ENCODE measurements at regions not wholly inside any gene's neighbourhood (a gene's known extent, or its start where the extent isn't known, plus 50 kb on each side); places are given as distances from the start of the nearest gene placed in this dataset.

DNA sequence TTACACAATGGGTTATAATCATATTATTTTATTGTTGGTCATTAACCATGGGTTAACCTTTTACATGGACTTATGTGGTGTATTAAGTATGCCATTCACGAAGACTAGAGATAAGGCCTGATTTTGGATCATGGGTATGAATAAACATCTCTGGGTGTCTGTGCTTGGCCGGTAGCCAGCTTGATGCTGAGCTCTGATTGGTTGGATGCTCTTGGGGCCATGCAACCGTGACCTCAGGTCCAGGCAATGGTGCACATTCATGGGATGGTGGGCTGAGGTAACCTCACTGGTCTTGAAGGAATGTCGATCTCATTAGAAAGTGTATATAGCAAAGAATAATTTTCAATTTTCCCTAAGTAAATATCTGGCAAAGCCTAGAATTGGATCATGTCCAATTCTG lies 158.2 kb upstream of the IL12B start:
- TF ChIP-seq, protein P1, sequence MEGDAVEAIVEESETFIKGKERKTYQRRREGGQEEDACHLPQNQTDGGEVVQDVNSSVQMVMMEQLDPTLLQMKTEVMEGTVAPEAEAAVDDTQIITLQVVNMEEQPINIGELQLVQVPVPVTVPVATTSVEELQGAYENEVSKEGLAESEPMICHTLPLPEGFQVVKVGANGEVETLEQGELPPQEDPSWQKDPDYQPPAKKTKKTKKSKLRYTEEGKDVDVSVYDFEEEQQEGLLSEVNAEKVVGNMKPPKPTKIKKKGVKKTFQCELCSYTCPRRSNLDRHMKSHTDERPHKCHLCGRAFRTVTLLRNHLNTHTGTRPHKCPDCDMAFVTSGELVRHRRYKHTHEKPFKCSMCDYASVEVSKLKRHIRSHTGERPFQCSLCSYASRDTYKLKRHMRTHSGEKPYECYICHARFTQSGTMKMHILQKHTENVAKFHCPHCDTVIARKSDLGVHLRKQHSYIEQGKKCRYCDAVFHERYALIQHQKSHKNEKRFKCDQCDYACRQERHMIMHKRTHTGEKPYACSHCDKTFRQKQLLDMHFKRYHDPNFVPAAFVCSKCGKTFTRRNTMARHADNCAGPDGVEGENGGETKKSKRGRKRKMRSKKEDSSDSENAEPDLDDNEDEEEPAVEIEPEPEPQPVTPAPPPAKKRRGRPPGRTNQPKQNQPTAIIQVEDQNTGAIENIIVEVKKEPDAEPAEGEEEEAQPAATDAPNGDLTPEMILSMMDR (IDR thresholded peaks at IDR 0.05; ENCODE audit: poor library complexity) = no peak
- TF ChIP-seq EZH2 (IDR thresholded peaks at IDR 0.05; ENCODE audit: borderline replicate concordance) = no peak

Measured in hepatocyte (in vitro differentiated cells).